ENCODE measurements at regions not wholly inside any gene's neighbourhood (a gene's known extent, or its start where the extent isn't known, plus 50 kb on each side); places are given as distances from the start of the nearest gene placed in this dataset.

DNA sequence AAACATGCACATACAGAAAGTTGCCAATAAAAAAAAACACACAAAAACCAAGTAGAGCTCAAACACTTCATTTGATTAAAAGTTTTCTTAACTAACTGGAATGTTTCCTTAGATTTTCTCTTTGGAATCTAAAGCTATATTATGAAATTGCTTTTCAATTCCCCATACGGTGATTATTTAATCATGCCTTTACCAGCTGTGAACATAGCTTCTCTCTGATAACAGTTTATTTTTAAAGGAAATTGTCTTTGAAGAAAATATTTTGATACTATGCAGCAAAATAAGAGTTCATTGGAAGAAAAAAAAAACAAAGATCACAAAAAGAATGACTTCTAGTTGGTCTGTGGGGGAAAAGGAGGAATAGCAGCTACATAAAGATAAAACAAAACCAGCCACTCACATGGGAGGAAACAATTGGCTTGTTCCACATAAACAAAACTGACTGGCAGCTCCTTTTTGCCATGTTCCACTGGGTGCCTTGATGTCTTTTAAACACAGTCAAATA is 71.4 kb downstream of the BMP4 start:
- TF ChIP-seq POLR2A (IDR thresholded peaks at IDR 0.05) = no peak
- TF ChIP-seq CTCF (IDR thresholded peaks at IDR 0.05) = no peak

Data from thyroid gland (tissue), 4 donors.